K562 (cell line): ENCODE measurements at regions not wholly inside any gene's neighbourhood (a gene's known extent, or its start where the extent isn't known, plus 50 kb on each side); places are given as distances from the start of the nearest gene placed in this dataset.

Source experiments
- ATAC-seq: fragments of 200-7000 bp; cut with Tn5 transposase; 3 replicates; pipeline ENCODE4 v1.9.1; 2020; ENCODE audit warnings: moderate library complexity
- BruUV-seq: library from RNA; stranded (reverse); fragments of 400-500 nt; replicated peaks from 2 replicates; lab custom pipeline; 2021; lab: Mats Ljungman, UMichigan
- CTCF ChIA-PET: fragments of 300-600 bp; formaldehyde crosslinking; extraction: SDS; loops from one replicate; lab custom pipeline; 2021; ENCODE audit warnings: low intra/inter-chr PET ratio; lab: Yijun Ruan, JAX
- POLR2A ChIA-PET: fragments of 300-600, 350-650 bp; sonication (Branson Sonifier 250); formaldehyde crosslinking; extraction: SDS; loops from one replicate; lab custom pipeline; 2021; ENCODE audit warnings: antibody characterized with exemption, inconsistent platforms; lab: Yijun Ruan, JAX
- DNase-seq, 4 experiments: peaks; one replicate each; pipeline versions ENCODE4 v3.0.0 to v3.0.0-alpha.2; 2011 to 2018; ENCODE audit warnings: low spot score in 3 of 4, mixed read lengths in 3 of 4; ENCODE audit errors: extremely low read depth in 1 of 4
- FAIRE-seq: peaks from 2 replicates; lab custom pipeline; 2011; peaks lifted over from hg19 to GRCh38; lab: Jason Lieb, UNC
- H2AFZ ChIP-seq: 2 replicates; pipeline ENCODE4 v1.6.0; 2011; ENCODE audit warnings: low read depth, low read length, control low read depth, inconsistent platforms
- H3K27ac ChIP-seq: fragments of 200-600 bp; 3 replicates; pipeline ENCODE4 v1.8.0; 2011; ENCODE audit warnings: low read depth, mild to moderate bottlenecking, control low read depth, inconsistent platforms, low read length, moderate library complexity, mixed read lengths; ENCODE audit errors: extremely low read depth
- H3K27me3 ChIP-seq, 2 experiments: fragments of 300-600 bp in 1 of 2; 2 replicates in 1 of 2; 3 replicates in 1 of 2; pipeline versions ENCODE4 v1.6.0 to v1.8.0; 2011; ENCODE audit warnings: inconsistent platforms in 2 of 2, low read length in 2 of 2, mild to moderate bottlenecking in 1 of 2, mixed read lengths in 1 of 2, moderate library complexity in 1 of 2; ENCODE audit not compliant: control insufficient read depth in 2 of 2, insufficient read depth in 2 of 2
- H3K36me3 ChIP-seq: fragments of 300-600 bp; 3 replicates; pipeline ENCODE4 v1.8.0; 2011; ENCODE audit warnings: mild to moderate bottlenecking, low read length, inconsistent platforms; ENCODE audit not compliant: control insufficient read depth, insufficient read depth
- H3K4me1 ChIP-seq, 2 experiments: fragments of 200-600 bp in 1 of 2; replicated peaks in 1 of 2; 2 replicates in 1 of 2; 3 replicates in 1 of 2; pipeline versions ENCODE4 v1.5.1 to v1.8.0; 2011; ENCODE audit warnings: inconsistent platforms in 2 of 2, low read length in 2 of 2, mild to moderate bottlenecking in 1 of 2, mixed read lengths in 1 of 2, moderate library complexity in 1 of 2; ENCODE audit not compliant: control insufficient read depth in 2 of 2, insufficient read depth in 2 of 2
- H3K4me2 ChIP-seq: 2 replicates; pipeline ENCODE4 v1.6.1; 2011; ENCODE audit warnings: low read length, control low read depth, inconsistent platforms, mixed read lengths; ENCODE audit not compliant: insufficient read depth
- H3K4me3 ChIP-seq: fragments of 200-600 bp; sonication (generic), shearing (Covaris generic); 2 replicates; pipeline ENCODE4 v1.5.1; 2016; ENCODE audit warnings: control low read depth, inconsistent platforms
- H3K79me2 ChIP-seq: fragments of 200-600 bp; 3 replicates; pipeline ENCODE4 v1.8.0; 2011; ENCODE audit warnings: low read length, inconsistent platforms; ENCODE audit not compliant: control insufficient read depth, insufficient read depth
- H3K9ac ChIP-seq, 2 experiments: 2 replicates each; pipeline versions ENCODE4 v1.6.0 to v1.6.1; 2011; ENCODE audit warnings: low read depth in 2 of 2, low read length in 2 of 2, control low read depth in 1 of 2, inconsistent platforms in 1 of 2, mild to moderate bottlenecking in 1 of 2, mixed read lengths in 1 of 2; ENCODE audit not compliant: insufficient read depth in 1 of 2
- H3K9me1 ChIP-seq: one replicate; pipeline ENCODE4 v1.6.0; 2011; ENCODE audit warnings: inconsistent platforms, mild to moderate bottlenecking, low read length, moderate library complexity; ENCODE audit not compliant: control insufficient read depth, insufficient read depth
- H3K9me3 ChIP-seq: replicated peaks from 2 replicates; pipeline ENCODE4 v1.5.1; 2011; ENCODE audit warnings: low read depth, low read length, inconsistent platforms; ENCODE audit not compliant: control insufficient read depth, insufficient read depth
- H4K20me1 ChIP-seq: replicated peaks from 2 replicates; pipeline ENCODE4 v1.6.1; 2011; ENCODE audit warnings: low read length, inconsistent platforms, mixed read lengths; ENCODE audit not compliant: control insufficient read depth, insufficient read depth
- BHLHE40 ChIP-seq: IDR thresholded peaks from 2 replicates; pipeline ENCODE4 v1.6.1; 2011; ENCODE audit warnings: low read length, improper control_type of control experiment
- CC2D1A ChIP-seq: fragments of 450-650 bp; IDR thresholded peaks from 2 replicates; pipeline ENCODE4 v1.6.1; 2017; ENCODE audit warnings: mild to moderate bottlenecking
- FOXA1 ChIP-seq: fragments of 450-650 bp; IDR thresholded peaks from 2 replicates; pipeline ENCODE4 v1.6.1; 2016; ENCODE audit warnings: mild to moderate bottlenecking, borderline replicate concordance
- SIX5 ChIP-seq, 2 experiments: IDR thresholded peaks; 2 replicates each; pipeline ENCODE4 v1.6.1; 2011; ENCODE audit warnings: low read length in 2 of 2, borderline replicate concordance in 1 of 2, low read depth in 1 of 2, mild to moderate bottlenecking in 1 of 2, moderate library complexity in 1 of 2; ENCODE audit not compliant: insufficient read depth in 1 of 2
- SMAD3 ChIP-seq: fragments of 450-650 bp; formaldehyde crosslinking; conservative IDR thresholded peaks from 2 replicates; pipeline ENCODE4 v1.4.0; 2020; ENCODE audit warnings: mild to moderate bottlenecking
- SMC3 ChIP-seq: conservative IDR thresholded peaks from 2 replicates; pipeline ENCODE4 v1.6.1; 2011; ENCODE audit warnings: low read depth, low read length, improper control_type of control experiment; ENCODE audit not compliant: insufficient read depth
- TAL1 ChIP-seq: fragments of 450-650 bp; IDR thresholded peaks from 2 replicates; pipeline ENCODE4 v1.6.1; 2016; ENCODE audit warnings: mild to moderate bottlenecking
- TRIM28 ChIP-seq: fragments of 450-650 bp; IDR thresholded peaks from 2 replicates; pipeline ENCODE4 v1.6.1; 2017
- ZNF347 ChIP-seq: fragments of 450-650 bp; formaldehyde crosslinking; IDR thresholded peaks from 2 replicates; pipeline ENCODE4 v1.4.0; 2020; ENCODE audit warnings: low read depth, mild to moderate bottlenecking, moderate library complexity
- WGBS: fragments of 100-300 bp; shearing (Covaris generic); methylation state at CpG from one replicate; pipeline ENCODE4 v1.1.6; 2016; ENCODE audit warnings: low coverage, mixed read lengths; ENCODE audit not compliant: insufficient coverage; ENCODE audit errors: missing lambda C conversion rate; 5-methylcytosine and 5-hydroxymethylcytosine counted together
- in situ Hi-C: fragments of 300-500 bp; cut with MboI; formaldehyde crosslinking; loops from 4 replicates; pipeline ENCODE4 v1.15.0; 2018; ENCODE audit warnings: inconsistent platforms, mixed read lengths
- intact Hi-C: fragments of 100-400 bp; cut with micrococcal nuclease; formaldehyde crosslinking; loops from 2 replicates; pipeline ENCODE4 v1.14.2; 2022

DNA sequence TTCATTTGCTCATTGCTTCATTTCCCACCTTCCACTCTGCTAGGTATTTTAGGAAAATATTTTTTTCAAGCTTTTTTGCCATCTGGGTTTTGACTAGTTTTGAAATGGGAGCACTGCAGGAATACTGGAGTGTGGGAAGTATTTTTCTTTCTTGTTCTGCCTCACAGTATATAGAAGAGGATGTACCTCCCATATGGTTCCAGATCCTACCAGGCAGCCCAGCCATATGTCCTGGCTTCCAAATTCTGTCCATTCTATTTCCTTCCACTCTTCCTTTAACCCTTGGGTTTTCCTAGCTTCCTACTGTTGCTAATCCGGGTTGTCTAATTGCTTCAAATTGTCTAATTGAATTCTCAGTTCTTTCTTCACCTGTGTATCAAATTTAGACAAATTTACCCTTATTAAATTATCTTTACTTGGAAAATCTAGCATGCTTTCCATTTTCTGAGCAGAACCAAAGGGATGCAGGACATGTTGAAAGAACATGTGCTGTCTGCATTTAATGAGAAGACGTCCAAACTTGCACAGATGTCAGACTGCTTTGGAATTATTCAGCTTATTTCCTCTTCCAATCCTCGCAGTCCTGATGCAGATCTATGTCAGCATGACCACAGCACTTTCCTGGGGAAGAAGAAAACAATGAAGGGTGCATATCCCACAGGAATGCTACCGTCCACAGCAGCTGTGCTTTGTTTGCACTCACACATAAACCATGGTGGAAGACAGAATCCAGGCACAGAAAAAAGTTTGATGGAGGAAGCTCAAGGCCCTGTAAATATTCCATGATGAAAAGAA is 1273.9 kb upstream of the MAP3K7 start:
- no peak overlapping the region for H3K4me3 ChIP-seq
- no peaks in the 10 kb centered on the region for H3K79me2 ChIP-seq
- POLR2A ChIA-PET = no interaction called here
- no peaks in the 10 kb centered on the region for H3K9me3 ChIP-seq
- no peak overlapping the region for H3K27ac ChIP-seq
- H4K20me1 ChIP-seq = no peaks in the 10 kb centered on the region
- FAIRE-seq = no peak
- DNase-seq = no peak
- no peak overlapping the region for H3K9ac ChIP-seq
- no peaks in the 10 kb centered on the region for H3K9me1 ChIP-seq
- intact Hi-C loops (no loop called here), in situ Hi-C loops (no loop called here)
- H3K4me2 ChIP-seq = no peak overlapping the region
- no peaks in the 10 kb centered on the region for H3K4me1 ChIP-seq
- 0% methylated on average over 4 of the region's 4 CpGs for WGBS
- H3K36me3 ChIP-seq = no peaks in the 10 kb centered on the region
- TF ChIP-seq BHLHE40 = no peak
- TF ChIP-seq CC2D1A = no peak
- no peak for TF ChIP-seq SMAD3 (CRISPR knock-in tag)
- no peak for TF ChIP-seq TAL1
- no peak for TF ChIP-seq SIX5 (IDR thresholded peaks at IDR 0.05; ENCODE audit: borderline replicate concordance in 1 of 2, insufficient read depth in 1 of 2, low read depth in 1 of 2, low read length in 2 of 2)
- TF ChIP-seq TRIM28 = no peak
- TF ChIP-seq SMC3 = no peak
- no peak for TF ChIP-seq ZNF347 (CRISPR knock-in tag)
- no peak for TF ChIP-seq FOXA1
- H3K27me3 ChIP-seq = no peaks in the 10 kb centered on the region
- H2AFZ ChIP-seq = no peak overlapping the region
- CTCF ChIA-PET = no interaction called here
- no TSS peak for BruUV-seq
- ATAC-seq = no peak
